ENCODE measurements at regions not wholly inside any gene's neighbourhood (a gene's known extent, or its start where the extent isn't known, plus 50 kb on each side); places are given as distances from the start of the nearest gene placed in this dataset.
A peak's percentile ranks its signal among the peaks of the same experiment; 100 is the strongest.
"Not testable (repeated sequence)": the region's sequence is repeated elsewhere in the genome, so short reads cannot be mapped to it uniquely, and the experiment has no call there.

DNA sequence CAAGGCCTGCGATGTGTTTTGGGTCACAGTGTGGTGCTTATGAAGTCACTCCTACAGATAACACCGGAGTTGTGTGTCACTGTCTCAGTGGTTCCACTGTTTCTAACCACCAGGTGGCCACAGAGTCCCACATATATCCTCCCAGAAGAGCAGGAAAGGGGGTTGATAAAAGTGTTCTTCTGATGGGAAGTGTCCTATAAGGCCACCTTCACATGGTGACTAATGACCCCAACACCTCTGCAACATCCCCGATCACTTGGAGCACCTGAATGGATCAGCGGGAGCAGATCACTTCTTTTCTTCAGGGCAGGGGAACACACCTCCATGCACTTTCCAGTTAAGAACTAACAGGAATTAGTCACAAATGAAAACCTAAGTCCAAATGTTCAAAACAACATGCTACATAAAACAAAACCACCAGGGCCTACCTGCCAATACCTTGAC lies 111.5 kb downstream of the PPIAL4G start:
- H3K27ac ChIP-seq (ENCODE audit: low read depth, low read length, poor library complexity, severe bottlenecking); H3K36me3 ChIP-seq (ENCODE audit: insufficient read depth, low read length, poor library complexity, severe bottlenecking); intact Hi-C loops (cut with micrococcal nuclease; ENCODE audit: unreplicated experiment); H3K4me1 ChIP-seq (ENCODE audit: insufficient read depth, low read length, poor library complexity, severe bottlenecking); POLR2A ChIA-PET (ENCODE audit: low non-redundant PET); BruUV-seq (replicated peaks); H3K4me3 ChIP-seq (ENCODE audit: low read depth, low read length, poor library complexity, severe bottlenecking); H3K9me3 ChIP-seq (ENCODE audit: low read depth, low read length, poor library complexity, severe bottlenecking); H3K27me3 ChIP-seq (replicated peaks; ENCODE audit: insufficient read depth, low read depth, low read length, poor library complexity); CTCF ChIA-PET: not testable (repeated sequence)
- peak; percentile 77 for DNase-seq (ENCODE audit: low spot score)
- TF ChIP-seq, protein P1, sequence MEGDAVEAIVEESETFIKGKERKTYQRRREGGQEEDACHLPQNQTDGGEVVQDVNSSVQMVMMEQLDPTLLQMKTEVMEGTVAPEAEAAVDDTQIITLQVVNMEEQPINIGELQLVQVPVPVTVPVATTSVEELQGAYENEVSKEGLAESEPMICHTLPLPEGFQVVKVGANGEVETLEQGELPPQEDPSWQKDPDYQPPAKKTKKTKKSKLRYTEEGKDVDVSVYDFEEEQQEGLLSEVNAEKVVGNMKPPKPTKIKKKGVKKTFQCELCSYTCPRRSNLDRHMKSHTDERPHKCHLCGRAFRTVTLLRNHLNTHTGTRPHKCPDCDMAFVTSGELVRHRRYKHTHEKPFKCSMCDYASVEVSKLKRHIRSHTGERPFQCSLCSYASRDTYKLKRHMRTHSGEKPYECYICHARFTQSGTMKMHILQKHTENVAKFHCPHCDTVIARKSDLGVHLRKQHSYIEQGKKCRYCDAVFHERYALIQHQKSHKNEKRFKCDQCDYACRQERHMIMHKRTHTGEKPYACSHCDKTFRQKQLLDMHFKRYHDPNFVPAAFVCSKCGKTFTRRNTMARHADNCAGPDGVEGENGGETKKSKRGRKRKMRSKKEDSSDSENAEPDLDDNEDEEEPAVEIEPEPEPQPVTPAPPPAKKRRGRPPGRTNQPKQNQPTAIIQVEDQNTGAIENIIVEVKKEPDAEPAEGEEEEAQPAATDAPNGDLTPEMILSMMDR (conservative IDR thresholded peaks at IDR 0.05; ENCODE audit: low read depth, low read length), result peak; percentile 70

DNA sequence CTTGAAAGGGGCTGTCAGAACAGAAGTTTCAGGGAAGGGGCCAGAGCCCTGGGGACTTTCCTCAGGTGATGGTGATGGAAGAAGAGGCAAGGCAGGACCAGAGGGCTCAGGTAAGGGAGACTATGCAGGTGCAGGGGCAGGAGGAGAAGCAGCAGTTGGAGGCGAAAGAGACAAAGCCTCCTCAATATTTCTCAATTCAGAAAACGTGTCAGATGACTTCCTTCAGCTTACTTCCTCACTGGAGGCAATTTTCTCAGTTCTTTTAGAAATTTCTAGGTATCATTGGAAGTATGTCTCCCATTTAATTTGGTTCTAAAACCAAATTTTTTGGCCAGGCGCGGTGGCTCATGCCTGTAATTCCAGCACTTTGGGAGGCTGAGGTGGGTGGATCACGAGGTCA lies 112.4 kb downstream of the PPIAL4G start:
- CTCF ChIA-PET; intact Hi-C loops (cut with micrococcal nuclease; ENCODE audit: unreplicated experiment): not testable (repeated sequence)

DNA sequence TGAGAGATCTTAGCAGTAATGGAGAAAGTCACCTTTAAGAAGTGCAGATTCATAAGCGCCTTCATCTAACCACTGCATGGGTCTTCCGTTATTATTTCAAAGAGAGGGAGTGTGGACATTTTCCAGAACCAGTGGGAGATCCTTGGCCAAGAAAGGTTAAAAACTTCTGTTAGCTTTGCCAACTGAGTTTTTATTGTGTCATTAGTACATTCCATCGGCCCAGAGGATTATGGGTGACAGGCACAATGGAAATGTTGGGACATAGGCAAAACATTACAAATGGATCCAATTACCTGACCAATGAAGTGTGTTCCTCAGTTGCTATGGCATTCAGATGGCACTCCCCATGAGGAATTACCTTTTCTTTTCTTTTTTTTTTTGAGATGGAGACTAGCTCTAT lies 115.5 kb downstream of the PPIAL4G start:
- intact Hi-C loops (cut with micrococcal nuclease; ENCODE audit: unreplicated experiment), result no loop called here
- no peak for DNase-seq (ENCODE audit: low spot score)
- ChIA-PET POLR2A (ENCODE audit: low non-redundant PET) (no interaction called here), CTCF (no interaction called here)
- Histone ChIP-seq H3K4me1 (ENCODE audit: insufficient read depth, low read length, poor library complexity, severe bottlenecking) (no peaks in the 10 kb centered on the region), H3K9me3 (ENCODE audit: low read depth, low read length, poor library complexity, severe bottlenecking) (no peaks in the 10 kb centered on the region), H3K27me3 (replicated peaks; ENCODE audit: insufficient read depth, low read depth, low read length, poor library complexity) (no peaks in the 10 kb centered on the region), H3K27ac (ENCODE audit: low read depth, low read length, poor library complexity, severe bottlenecking) (no peak overlapping the region), H3K36me3 (ENCODE audit: insufficient read depth, low read length, poor library complexity, severe bottlenecking) (no peaks in the 10 kb centered on the region), H3K4me3 (ENCODE audit: low read depth, low read length, poor library complexity, severe bottlenecking) (no peak overlapping the region)
- BruUV-seq (replicated peaks), result no TSS peak
- TF ChIP-seq EZH2 (IDR thresholded peaks at IDR 0.05; ENCODE audit: borderline replicate concordance, low read depth, low read length, poor library complexity, severe bottlenecking), result no peak
- TF ChIP-seq, protein P1 (conservative IDR thresholded peaks at IDR 0.05; ENCODE audit: low read depth, low read length), result no peak

More for the DNA sequence above, 112.4 kb downstream of the PPIAL4G start:
- H3K27me3 ChIP-seq (replicated peaks; ENCODE audit: insufficient read depth, low read depth, low read length, poor library complexity); DNase-seq (ENCODE audit: low spot score); BruUV-seq (replicated peaks); POLR2A ChIA-PET (ENCODE audit: low non-redundant PET); H3K36me3 ChIP-seq (ENCODE audit: insufficient read depth, low read length, poor library complexity, severe bottlenecking); H3K4me3 ChIP-seq (ENCODE audit: low read depth, low read length, poor library complexity, severe bottlenecking); H3K27ac ChIP-seq (ENCODE audit: low read depth, low read length, poor library complexity, severe bottlenecking); H3K4me1 ChIP-seq (ENCODE audit: insufficient read depth, low read length, poor library complexity, severe bottlenecking); H3K9me3 ChIP-seq (ENCODE audit: low read depth, low read length, poor library complexity, severe bottlenecking): not testable (repeated sequence)

DNA sequence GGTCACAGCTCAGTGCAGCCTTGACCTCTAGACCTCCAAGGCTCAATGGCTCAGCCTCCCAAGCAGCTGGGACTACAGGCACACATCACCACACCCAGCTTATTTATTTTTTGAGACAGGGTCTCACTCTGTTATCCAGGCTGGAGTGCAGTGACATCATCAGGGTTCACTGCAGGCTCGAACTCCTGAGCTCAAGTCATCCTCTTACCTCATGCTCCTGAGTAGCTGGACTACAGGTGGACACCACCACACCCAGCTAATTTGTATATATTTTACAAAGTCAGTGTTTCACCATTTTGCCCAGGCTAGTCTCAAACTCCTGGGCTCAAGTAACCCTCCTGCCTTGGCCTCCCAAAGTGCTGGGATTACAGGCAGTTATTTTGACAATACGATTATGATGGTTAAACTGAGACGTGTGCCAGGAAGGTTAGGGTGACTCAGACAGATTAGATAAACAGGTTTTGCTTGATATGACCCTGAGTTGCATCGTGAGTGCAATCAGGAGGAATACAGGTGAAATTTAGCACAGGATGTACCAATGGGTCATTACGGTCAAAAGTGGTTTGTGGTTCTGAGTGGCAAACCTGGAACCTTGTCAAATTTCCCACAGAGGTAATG lies 116.9 kb downstream of the PPIAL4G start:
- CTCF ChIA-PET; BruUV-seq (replicated peaks); H3K27ac ChIP-seq (ENCODE audit: low read depth, low read length, poor library complexity, severe bottlenecking); H3K9me3 ChIP-seq (ENCODE audit: low read depth, low read length, poor library complexity, severe bottlenecking); H3K27me3 ChIP-seq (replicated peaks; ENCODE audit: insufficient read depth, low read depth, low read length, poor library complexity); H3K4me1 ChIP-seq (ENCODE audit: insufficient read depth, low read length, poor library complexity, severe bottlenecking); H3K36me3 ChIP-seq (ENCODE audit: insufficient read depth, low read length, poor library complexity, severe bottlenecking); H3K4me3 ChIP-seq (ENCODE audit: low read depth, low read length, poor library complexity, severe bottlenecking); POLR2A ChIA-PET (ENCODE audit: low non-redundant PET); DNase-seq (ENCODE audit: low spot score); intact Hi-C loops (cut with micrococcal nuclease; ENCODE audit: unreplicated experiment): not testable (repeated sequence)

DNA sequence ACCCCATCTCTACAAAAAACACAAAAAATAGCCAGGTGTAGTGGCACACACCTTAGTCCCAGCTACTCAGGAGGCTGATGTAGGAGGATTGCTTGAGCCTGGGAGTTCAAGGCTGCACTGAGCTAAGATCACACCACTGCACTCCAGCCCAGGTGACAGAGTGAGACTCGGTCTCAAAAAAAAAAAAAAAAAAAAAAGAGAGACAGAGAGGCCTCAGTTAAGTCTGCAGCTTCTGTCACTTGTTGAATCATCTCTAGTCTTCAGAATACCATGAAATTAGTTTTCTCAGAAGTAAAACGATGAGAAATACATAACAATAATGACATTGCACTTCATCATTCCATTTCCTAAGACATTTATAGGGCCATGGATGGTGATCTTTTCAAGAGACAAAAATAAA lies 118.0 kb downstream of the PPIAL4G start:
- DNase-seq (ENCODE audit: low spot score); H3K4me3 ChIP-seq (ENCODE audit: low read depth, low read length, poor library complexity, severe bottlenecking); H3K36me3 ChIP-seq (ENCODE audit: insufficient read depth, low read length, poor library complexity, severe bottlenecking); CTCF ChIA-PET; intact Hi-C loops (cut with micrococcal nuclease; ENCODE audit: unreplicated experiment); H3K27me3 ChIP-seq (replicated peaks; ENCODE audit: insufficient read depth, low read depth, low read length, poor library complexity); H3K4me1 ChIP-seq (ENCODE audit: insufficient read depth, low read length, poor library complexity, severe bottlenecking); H3K27ac ChIP-seq (ENCODE audit: low read depth, low read length, poor library complexity, severe bottlenecking); BruUV-seq (replicated peaks); H3K9me3 ChIP-seq (ENCODE audit: low read depth, low read length, poor library complexity, severe bottlenecking); POLR2A ChIA-PET (ENCODE audit: low non-redundant PET): not testable (repeated sequence)

DNA sequence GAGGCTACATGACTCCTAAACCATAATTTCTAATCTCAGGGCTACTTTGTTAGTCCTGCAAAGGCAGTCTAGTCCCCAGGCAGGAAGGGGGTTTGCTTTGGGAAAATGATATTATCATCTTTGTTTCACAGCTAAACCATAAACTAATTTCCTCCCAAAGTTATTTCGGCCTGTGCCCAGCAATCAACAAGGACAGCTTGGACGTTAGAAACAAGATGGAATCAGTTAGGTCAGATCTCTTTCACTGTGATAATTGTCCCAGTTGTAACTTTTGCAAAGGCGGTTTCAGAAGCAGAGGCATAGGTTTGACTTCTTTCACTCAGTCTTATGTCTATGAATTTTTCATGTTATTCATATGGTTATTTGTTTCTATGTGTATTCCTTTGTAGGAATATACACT lies 119.1 kb downstream of the PPIAL4G start:
- H3K27ac ChIP-seq (ENCODE audit: low read depth, low read length, poor library complexity, severe bottlenecking); H3K36me3 ChIP-seq (ENCODE audit: insufficient read depth, low read length, poor library complexity, severe bottlenecking); CTCF ChIA-PET; DNase-seq (ENCODE audit: low spot score); BruUV-seq (replicated peaks); H3K27me3 ChIP-seq (replicated peaks; ENCODE audit: insufficient read depth, low read depth, low read length, poor library complexity); H3K9me3 ChIP-seq (ENCODE audit: low read depth, low read length, poor library complexity, severe bottlenecking); H3K4me1 ChIP-seq (ENCODE audit: insufficient read depth, low read length, poor library complexity, severe bottlenecking); H3K4me3 ChIP-seq (ENCODE audit: low read depth, low read length, poor library complexity, severe bottlenecking); POLR2A ChIA-PET (ENCODE audit: low non-redundant PET); intact Hi-C loops (cut with micrococcal nuclease; ENCODE audit: unreplicated experiment): not testable (repeated sequence)
